DOHH2 (cell line): ENCODE measurements at regions not wholly inside any gene's neighbourhood (a gene's known extent, or its start where the extent isn't known, plus 50 kb on each side); places are given as distances from the start of the nearest gene placed in this dataset.

Experiments
- H3F3A ChIP-seq: fragments of 200-600 bp; sonication (generic), shearing (Covaris generic); 2 replicates; pipeline ENCODE4 v1.6.0; 2016; ENCODE audit warnings: antibody characterized with exemption, mild to moderate bottlenecking; ENCODE audit not compliant: control insufficient read depth, insufficient read depth
- H3K27ac ChIP-seq: fragments of 200-600 bp; sonication (generic); 2 replicates; pipeline ENCODE4 v1.5.1; 2014; ENCODE audit warnings: low read depth, mild to moderate bottlenecking, low read length, moderate library complexity
- H3K27me3 ChIP-seq: fragments of 200-600 bp; sonication (generic); 2 replicates; pipeline ENCODE4 v1.6.1; 2014; ENCODE audit warnings: mild to moderate bottlenecking, low read length, mixed read lengths; ENCODE audit not compliant: control insufficient read depth
- H3K36me3 ChIP-seq: fragments of 200-600 bp; sonication (generic); 2 replicates; pipeline ENCODE4 v1.6.1; 2014; ENCODE audit warnings: mild to moderate bottlenecking, low read length, moderate library complexity, mixed read lengths; ENCODE audit not compliant: control insufficient read depth
- H3K4me1 ChIP-seq: fragments of 200-600 bp; sonication (generic); 2 replicates; pipeline ENCODE4 v1.6.1; 2014; ENCODE audit warnings: mild to moderate bottlenecking, low read length, mixed read lengths; ENCODE audit not compliant: control insufficient read depth
- H3K4me2 ChIP-seq: fragments of 200-600 bp; sonication (generic); 2 replicates; pipeline ENCODE4 v1.6.0; 2014; ENCODE audit warnings: mild to moderate bottlenecking, low read length, moderate library complexity
- H3K4me3 ChIP-seq: fragments of 200-600 bp; sonication (generic); 2 replicates; pipeline ENCODE4 v1.5.1; 2014; ENCODE audit warnings: mild to moderate bottlenecking, low read length, mixed read lengths
- H3K79me2 ChIP-seq: fragments of 200-600 bp; sonication (generic); 2 replicates; pipeline ENCODE4 v1.6.1; 2014; ENCODE audit warnings: mild to moderate bottlenecking, low read length, mixed read lengths; ENCODE audit not compliant: control insufficient read depth
- H3K9me2 ChIP-seq: fragments of 200-600 bp; sonication (generic); replicated peaks from 2 replicates; pipeline ENCODE4 v1.6.1; 2014; ENCODE audit warnings: mild to moderate bottlenecking, low read length, mixed read lengths; ENCODE audit not compliant: control insufficient read depth
- H3K9me3 ChIP-seq: fragments of 200-600 bp; sonication (generic); 2 replicates; pipeline ENCODE4 v1.6.1; 2014; ENCODE audit warnings: antibody characterized with exemption, low read length, mixed read lengths; ENCODE audit not compliant: control insufficient read depth, insufficient read depth
- H4K20me1 ChIP-seq: fragments of 200-600 bp; sonication (generic); 2 replicates; pipeline ENCODE4 v1.6.0; 2014; ENCODE audit warnings: low read depth, mild to moderate bottlenecking, antibody characterized with exemption, low read length, moderate library complexity; ENCODE audit not compliant: control insufficient read depth, insufficient read depth
- EZH2phosphoT487 ChIP-seq: fragments of 200-600 bp; sonication (generic); IDR thresholded peaks from 2 replicates; pipeline ENCODE4 v1.6.1; 2017; ENCODE audit warnings: borderline replicate concordance, mild to moderate bottlenecking, antibody characterized with exemption, low read length, moderate library complexity, mixed read lengths
- TF ChIP-seq, protein P1 (sequence below): fragments of 200-600 bp; sonication (generic); IDR thresholded peaks from one replicate; pipeline ENCODE4 v1.5.1; 2014; ENCODE audit warnings: antibody characterized with exemption, mild to moderate bottlenecking, low read depth, low read length; ENCODE audit not compliant: poor library complexity, severe bottlenecking

GRCh38 chr1:81327103-81327710 is 473.5 kb upstream of the ADGRL2 start:
- no peaks in the 10 kb centered on the region for H4K20me1 ChIP-seq

DNA sequence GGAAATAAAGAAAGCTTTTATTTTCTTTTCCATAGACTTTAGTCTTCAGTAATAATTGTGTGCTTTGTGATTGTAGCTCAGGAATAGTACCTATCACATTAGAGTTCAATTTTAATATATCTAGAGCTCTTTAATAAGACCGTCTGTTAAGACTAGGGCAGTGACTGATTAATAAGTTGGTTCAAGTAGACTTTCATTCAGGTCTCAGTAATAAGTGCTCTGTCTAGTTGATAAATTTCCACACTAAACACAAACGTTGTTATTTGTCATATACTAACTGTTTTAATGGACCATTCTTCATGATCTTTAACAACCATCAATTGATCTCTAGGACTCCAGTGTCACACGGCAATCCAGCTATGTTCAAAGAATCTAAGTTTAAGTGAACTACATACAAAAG is 474.5 kb upstream of the ADGRL2 start:
- Histone ChIP-seq H3K27ac (no peak overlapping the region), H3K4me1 (no peaks in the 10 kb centered on the region), H3K4me2 (no peak overlapping the region), H4K20me1 (no peaks in the 10 kb centered on the region), H3K36me3 (no peaks in the 10 kb centered on the region), H3K27me3 (no peaks in the 10 kb centered on the region), H3K4me3 (no peak overlapping the region), H3K9me2 (no peaks in the 10 kb centered on the region), H3K79me2 (no peaks in the 10 kb centered on the region), H3K9me3 (no peaks in the 10 kb centered on the region), H3F3A (no peaks in the 10 kb centered on the region)
- TF ChIP-seq, protein P1, sequence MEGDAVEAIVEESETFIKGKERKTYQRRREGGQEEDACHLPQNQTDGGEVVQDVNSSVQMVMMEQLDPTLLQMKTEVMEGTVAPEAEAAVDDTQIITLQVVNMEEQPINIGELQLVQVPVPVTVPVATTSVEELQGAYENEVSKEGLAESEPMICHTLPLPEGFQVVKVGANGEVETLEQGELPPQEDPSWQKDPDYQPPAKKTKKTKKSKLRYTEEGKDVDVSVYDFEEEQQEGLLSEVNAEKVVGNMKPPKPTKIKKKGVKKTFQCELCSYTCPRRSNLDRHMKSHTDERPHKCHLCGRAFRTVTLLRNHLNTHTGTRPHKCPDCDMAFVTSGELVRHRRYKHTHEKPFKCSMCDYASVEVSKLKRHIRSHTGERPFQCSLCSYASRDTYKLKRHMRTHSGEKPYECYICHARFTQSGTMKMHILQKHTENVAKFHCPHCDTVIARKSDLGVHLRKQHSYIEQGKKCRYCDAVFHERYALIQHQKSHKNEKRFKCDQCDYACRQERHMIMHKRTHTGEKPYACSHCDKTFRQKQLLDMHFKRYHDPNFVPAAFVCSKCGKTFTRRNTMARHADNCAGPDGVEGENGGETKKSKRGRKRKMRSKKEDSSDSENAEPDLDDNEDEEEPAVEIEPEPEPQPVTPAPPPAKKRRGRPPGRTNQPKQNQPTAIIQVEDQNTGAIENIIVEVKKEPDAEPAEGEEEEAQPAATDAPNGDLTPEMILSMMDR = no peak
- no peak for TF ChIP-seq EZH2phosphoT487

More at GRCh38 chr1:81327103-81327710, 473.5 kb upstream of the ADGRL2 start:
- Histone ChIP-seq H3K27ac (no peak overlapping the region), H3K4me1 (no peaks in the 10 kb centered on the region), H3F3A (no peaks in the 10 kb centered on the region), H3K4me3 (no peak overlapping the region), H3K79me2 (no peaks in the 10 kb centered on the region), H3K36me3 (no peaks in the 10 kb centered on the region), H3K4me2 (no peak overlapping the region), H3K9me3 (no peaks in the 10 kb centered on the region), H3K9me2 (no peaks in the 10 kb centered on the region), H3K27me3 (no peaks in the 10 kb centered on the region)
- TF ChIP-seq, protein P1 = no peak
- TF ChIP-seq EZH2phosphoT487 = no peak

DNA sequence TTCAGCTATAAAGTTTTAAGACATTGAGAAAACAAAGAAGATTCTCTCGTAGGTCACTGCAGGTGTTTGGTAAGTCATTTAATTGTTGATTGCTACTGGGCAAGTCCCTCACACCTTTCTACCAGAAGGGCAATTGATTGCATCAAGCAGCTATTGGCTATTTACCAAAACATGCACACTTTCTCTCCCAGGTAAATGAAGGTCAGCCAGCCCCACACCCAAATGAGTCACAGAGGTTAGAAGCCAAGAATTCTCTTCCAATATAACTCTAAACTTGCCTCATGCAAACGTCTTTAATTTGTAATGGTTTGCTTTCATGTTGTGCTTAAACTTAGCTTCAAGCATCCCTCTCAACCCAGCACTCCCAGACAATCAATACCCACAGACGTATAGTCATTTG is 475.3 kb upstream of the ADGRL2 start:
- H3K9me3 ChIP-seq = no peaks in the 10 kb centered on the region
- TF ChIP-seq, protein P1 = no peak
- no peak for TF ChIP-seq EZH2phosphoT487
- no peak overlapping the region for H3K27ac ChIP-seq
- no peaks in the 10 kb centered on the region for H3K36me3 ChIP-seq
- no peak overlapping the region for H3K4me2 ChIP-seq
- H3K79me2 ChIP-seq = no peaks in the 10 kb centered on the region
- H3K9me2 ChIP-seq = no peaks in the 10 kb centered on the region
- no peak overlapping the region for H3K4me3 ChIP-seq
- H4K20me1 ChIP-seq = no peaks in the 10 kb centered on the region
- H3K4me1 ChIP-seq = no peaks in the 10 kb centered on the region
- no peaks in the 10 kb centered on the region for H3K27me3 ChIP-seq
- H3F3A ChIP-seq = no peaks in the 10 kb centered on the region
